ENCODE measurements at regions not wholly inside any gene's neighbourhood (a gene's known extent, or its start where the extent isn't known, plus 50 kb on each side); places are given as distances from the start of the nearest gene placed in this dataset.
"Not testable (repeated sequence)": the region's sequence is repeated elsewhere in the genome, so short reads cannot be mapped to it uniquely, and the experiment has no call there.

DNA sequence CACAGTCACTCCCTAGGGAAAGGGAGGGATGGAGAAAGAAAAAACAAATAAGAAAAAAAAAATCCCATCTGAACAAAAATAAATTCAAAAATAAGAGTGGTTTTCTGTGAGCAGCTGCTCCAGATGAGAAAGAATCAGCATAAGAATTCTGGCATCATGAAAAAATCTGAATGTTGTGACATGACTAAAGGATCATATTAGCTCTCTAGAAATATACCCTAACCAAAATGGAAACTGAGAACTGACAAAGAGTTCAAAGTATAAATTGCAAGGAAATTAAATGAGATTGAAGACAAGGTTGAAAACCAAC, 579.0 kb downstream of the UQCRFS1 start:
- ChIA-PET POLR2A (no interaction called here), CTCF (interaction anchor here (0.6 to 3.3 kb wide), 14 partner anchors 10 to 628 kb away, joined by 3 to 20 read pairs (median 4); no protein-coding TSS in a partner anchor)
- no peak overlapping the region for H3K4me3 Mint-ChIP-seq

DNA sequence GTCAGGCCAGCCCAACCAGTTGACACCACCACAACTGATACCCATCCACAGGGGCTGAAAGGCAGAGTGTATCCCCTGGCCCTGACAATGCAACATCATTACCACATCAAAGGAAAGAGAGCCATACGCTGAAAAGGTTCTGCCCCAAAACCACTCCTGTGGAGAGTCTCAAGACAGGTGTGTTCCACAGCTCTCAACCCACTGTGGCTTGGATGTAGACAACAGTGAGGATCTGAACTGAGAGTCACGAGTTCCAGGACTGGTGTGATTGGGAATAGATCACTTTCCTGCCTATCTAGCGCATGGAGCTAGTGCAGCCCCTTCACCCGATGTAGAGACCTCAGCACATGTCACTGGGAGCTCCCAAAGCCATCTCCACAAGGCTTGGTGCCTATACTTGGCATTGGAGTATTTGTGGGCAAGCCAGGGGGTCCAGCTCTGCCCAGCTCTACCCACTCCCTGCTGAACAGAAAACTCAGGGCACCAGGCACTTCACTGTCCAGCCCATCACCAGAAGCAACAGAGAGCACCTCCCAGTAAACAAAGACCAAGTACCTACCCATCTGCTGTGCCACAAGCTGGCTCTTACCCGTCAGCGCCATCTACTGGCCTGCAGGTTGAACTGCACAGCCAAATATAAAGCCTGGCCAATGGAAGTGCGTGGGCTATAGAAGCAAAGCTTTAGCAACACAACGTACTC, 579.5 kb downstream of the UQCRFS1 start:
- intact Hi-C loops (cut with DNase I, micrococcal nuclease): loop anchor here (1.0 to 5.0 kb wide), 2 partner anchors 167 to 391 kb away; no protein-coding TSS in a partner anchor
- DNase-seq (peak; percentile 74), ATAC-seq (peak; percentile 77)
- H3K4me3 Mint-ChIP-seq: no peak overlapping the region
- H3K9me3 Mint-ChIP-seq (ENCODE audit: low read depth): peaks cover 6% of the 10 kb centered on the region
- no peak overlapping the region for H3K27ac Mint-ChIP-seq
- no peaks in the 10 kb centered on the region for H3K27me3 Mint-ChIP-seq
- no peaks in the 10 kb centered on the region for H3K36me3 Mint-ChIP-seq (ENCODE audit: low read depth)
- ChIA-PET CTCF (interaction anchor here (0.6 to 3.3 kb wide), 13 partner anchors 9 to 627 kb away, joined by 3 to 20 read pairs (median 4); no protein-coding TSS in a partner anchor), POLR2A (interaction anchor here (0.5 kb wide), 1 partner anchor 1948 kb away, joined by 3 read pairs; no protein-coding TSS in a partner anchor)
- H3K4me1 Mint-ChIP-seq: no peaks in the 10 kb centered on the region

More for the DNA sequence above, 579.0 kb downstream of the UQCRFS1 start:
- H3K27me3 Mint-ChIP-seq: no peaks in the 10 kb centered on the region
- intact Hi-C loops (cut with DNase I, micrococcal nuclease): loop anchor here in 1 of 2 experiments (5.0 kb wide), 1 partner anchor 392 kb away; no protein-coding TSS in a partner anchor
- no peak overlapping the region for H3K27ac Mint-ChIP-seq
- DNase-seq (no peak), ATAC-seq (no peak)
- no peaks in the 10 kb centered on the region for H3K4me1 Mint-ChIP-seq
- H3K36me3 Mint-ChIP-seq (ENCODE audit: low read depth): no peaks in the 10 kb centered on the region
- peaks cover 5% of the 10 kb centered on the region for H3K9me3 Mint-ChIP-seq (ENCODE audit: low read depth)

DNA sequence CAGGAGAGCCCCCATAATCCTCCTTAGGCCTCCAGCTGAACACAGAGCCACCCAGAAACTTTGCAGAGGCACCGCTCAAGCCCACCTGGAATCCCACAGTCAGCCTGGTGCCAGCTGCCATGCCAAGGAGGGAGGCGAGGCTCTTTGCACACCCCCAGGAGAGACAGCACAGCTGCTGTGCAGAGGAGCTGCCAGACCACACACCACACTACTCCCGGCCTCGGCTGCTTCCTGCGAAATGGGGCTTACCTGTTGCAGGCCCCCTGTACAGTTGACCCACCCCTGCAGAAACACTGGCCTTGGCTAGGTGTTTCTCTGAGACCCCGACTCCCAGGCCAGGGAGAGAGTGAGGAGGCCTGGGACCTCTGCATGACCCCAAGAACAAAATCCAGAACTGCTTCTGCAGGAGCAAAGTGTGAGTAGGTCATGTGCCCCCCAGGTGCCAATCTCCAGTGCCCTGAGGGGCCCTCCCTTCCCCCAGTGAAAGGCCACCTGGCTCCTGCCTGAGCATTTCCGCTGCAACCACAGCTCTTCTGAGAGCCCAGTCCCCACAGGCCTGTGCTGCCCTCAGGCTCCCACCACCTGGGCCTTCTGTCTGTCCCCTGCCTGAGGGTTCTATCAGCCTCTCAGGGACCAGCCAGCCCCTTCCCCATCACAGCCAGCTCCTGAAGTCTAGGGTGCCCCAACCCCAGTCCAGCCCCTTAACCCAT, 580.4 kb downstream of the UQCRFS1 start:
- Mint-ChIP-seq H3K9me3 (ENCODE audit: low read depth) (peaks cover 12% of the 10 kb centered on the region), H3K4me1 (no peaks in the 10 kb centered on the region), H3K27ac (no peak overlapping the region), H3K27me3 (no peaks in the 10 kb centered on the region), H3K36me3 (ENCODE audit: low read depth) (no peaks in the 10 kb centered on the region), H3K4me3 (no peak overlapping the region)
- intact Hi-C loops (cut with DNase I, micrococcal nuclease): loop anchor here (1.0 to 5.0 kb wide), 2 partner anchors 166 to 390 kb away; no protein-coding TSS in a partner anchor
- ATAC-seq (no peak), DNase-seq (no peak)
- ChIA-PET CTCF (interaction anchor here (1.5 to 3.3 kb wide), 2 partner anchors 163 to 247 kb away, joined by 5 to 20 read pairs; no protein-coding TSS in a partner anchor), POLR2A (no interaction called here)

DNA sequence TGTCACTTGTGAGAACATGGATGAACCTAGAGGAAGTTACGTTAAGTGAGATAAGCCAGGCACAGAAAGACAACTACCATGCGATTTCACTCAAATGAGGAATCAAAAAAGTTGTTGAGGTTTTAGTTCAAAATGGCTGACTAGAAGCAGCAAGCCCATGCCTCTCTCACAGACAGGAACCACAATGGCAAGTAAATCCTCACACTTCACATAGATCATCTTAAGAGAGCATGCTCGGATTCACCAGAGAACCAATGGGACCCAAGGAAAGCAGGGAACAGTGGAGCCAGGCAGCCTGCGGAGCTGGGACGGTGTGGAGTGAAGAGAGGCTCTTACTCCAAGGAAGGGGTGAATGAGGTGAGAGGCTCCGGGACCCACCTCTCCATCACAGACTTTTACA, 581.0 kb downstream of the UQCRFS1 start:
- ChIA-PET CTCF (no interaction called here), POLR2A (no interaction called here)
- intact Hi-C loops (cut with DNase I, micrococcal nuclease): loop anchor here in 1 of 2 experiments (5.0 kb wide), 1 partner anchor 390 kb away; no protein-coding TSS in a partner anchor
- DNase-seq (no peak), ATAC-seq (no peak)
- H3K27ac Mint-ChIP-seq: no peak overlapping the region
- H3K36me3 Mint-ChIP-seq (ENCODE audit: low read depth): no peaks in the 10 kb centered on the region
- no peak overlapping the region for H3K4me3 Mint-ChIP-seq
- no peaks in the 10 kb centered on the region for H3K27me3 Mint-ChIP-seq
- peaks cover 12% of the 10 kb centered on the region for H3K9me3 Mint-ChIP-seq (ENCODE audit: low read depth)
- H3K4me1 Mint-ChIP-seq: no peaks in the 10 kb centered on the region

DNA sequence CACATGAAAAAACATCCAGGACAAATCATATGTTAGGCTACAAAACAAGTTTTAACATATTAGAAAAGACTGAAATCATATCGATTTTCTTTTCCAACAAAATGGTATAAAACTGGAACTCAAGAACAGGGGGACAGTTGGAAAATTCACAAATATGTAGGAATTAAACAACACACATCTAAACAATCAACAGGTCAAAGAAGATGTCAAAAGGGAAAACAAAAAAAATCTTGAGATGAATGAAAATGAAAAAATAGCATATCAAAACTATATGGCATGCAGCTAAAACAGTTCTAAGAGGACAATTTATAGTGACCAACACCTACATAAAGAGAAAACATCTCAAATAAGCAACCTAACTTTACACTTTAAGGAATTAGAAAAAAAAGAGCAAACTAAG, 585.3 kb downstream of the UQCRFS1 start:
- Mint-ChIP-seq H3K4me3 (no peak overlapping the region), H3K4me1 (no peaks in the 10 kb centered on the region), H3K9me3 (ENCODE audit: low read depth) (peaks cover 9% of the 10 kb centered on the region), H3K27ac (no peak overlapping the region), H3K36me3 (ENCODE audit: low read depth) (no peaks in the 10 kb centered on the region), H3K27me3 (no peaks in the 10 kb centered on the region)
- ChIA-PET POLR2A (no interaction called here), CTCF (no interaction called here)
- ATAC-seq (no peak), DNase-seq (no peak)
- intact Hi-C loops (cut with DNase I, micrococcal nuclease): no loop called here

DNA sequence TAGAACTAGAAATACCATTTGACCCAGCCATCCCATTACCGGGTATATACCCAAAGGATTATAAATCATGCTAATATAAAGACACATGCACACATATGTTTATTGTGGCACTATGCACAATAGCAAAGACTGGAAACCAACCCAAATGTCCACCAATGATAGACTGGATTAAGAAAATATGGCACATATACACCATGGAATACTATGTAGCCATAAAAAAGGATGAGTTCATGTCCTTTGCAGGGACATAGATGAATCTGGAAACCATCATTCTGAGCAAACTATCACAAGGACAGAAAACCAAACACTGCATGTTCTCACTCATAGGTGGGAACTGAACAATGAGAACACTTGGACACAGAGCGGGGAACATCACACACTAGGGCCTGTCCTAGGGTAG, 586.5 kb downstream of the UQCRFS1 start:
- CTCF ChIA-PET: not testable (repeated sequence)

DNA sequence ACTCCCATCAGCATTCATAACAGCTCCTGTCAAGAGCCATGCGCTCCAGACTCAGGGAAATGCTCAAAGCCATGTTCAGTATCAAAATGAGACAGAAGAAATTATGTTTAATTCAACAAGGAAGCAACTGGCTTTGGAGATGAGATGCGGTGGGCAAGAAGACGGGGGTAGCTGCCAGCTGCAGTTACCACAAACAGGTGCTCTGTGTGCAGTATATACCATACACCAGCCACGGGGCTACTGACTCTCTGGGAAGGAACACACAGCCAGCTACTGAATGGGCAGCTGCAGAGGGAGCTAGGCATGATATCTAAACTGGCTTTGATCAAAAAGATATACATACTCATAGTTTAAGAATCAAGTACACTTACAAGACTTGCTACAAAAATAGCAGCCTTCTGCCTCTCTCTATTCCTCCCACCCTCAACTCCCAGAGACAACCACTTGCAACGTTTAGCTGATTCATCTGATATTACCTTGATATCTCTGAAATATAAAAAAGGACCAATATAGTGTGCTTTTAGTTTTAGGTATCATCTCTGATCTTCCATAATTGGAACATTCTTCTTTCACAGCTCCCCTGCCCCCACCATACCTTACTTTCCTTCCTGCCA, 593.0 kb downstream of the UQCRFS1 start:
- CTCF ChIA-PET: interaction anchor here (1.1 to 1.5 kb wide), 2 partner anchors 15 to 151 kb away, joined by 3 to 6 read pairs; no protein-coding TSS in a partner anchor
- Mint-ChIP-seq H3K4me3 (no peak overlapping the region), H3K9me3 (ENCODE audit: low read depth) (peaks cover 6% of the 10 kb centered on the region), H3K36me3 (ENCODE audit: low read depth) (no peaks in the 10 kb centered on the region), H3K27ac (no peak overlapping the region), H3K4me1 (no peaks in the 10 kb centered on the region), H3K27me3 (no peaks in the 10 kb centered on the region)
- intact Hi-C loops (cut with DNase I, micrococcal nuclease): no loop called here
- no peak for ATAC-seq
- no peak for DNase-seq
- POLR2A ChIA-PET: no interaction called here

More for the DNA sequence above, 586.5 kb downstream of the UQCRFS1 start:
- H3K4me3 Mint-ChIP-seq; DNase-seq; ATAC-seq; H3K9me3 Mint-ChIP-seq (ENCODE audit: low read depth); H3K36me3 Mint-ChIP-seq (ENCODE audit: low read depth); H3K27ac Mint-ChIP-seq; H3K27me3 Mint-ChIP-seq; H3K4me1 Mint-ChIP-seq; intact Hi-C loops (cut with DNase I, micrococcal nuclease): not testable (repeated sequence)
- POLR2A ChIA-PET: interaction anchor here (0.6 kb wide), 1 partner anchor 129 kb away, joined by 3 read pairs; no protein-coding TSS in a partner anchor

DNA sequence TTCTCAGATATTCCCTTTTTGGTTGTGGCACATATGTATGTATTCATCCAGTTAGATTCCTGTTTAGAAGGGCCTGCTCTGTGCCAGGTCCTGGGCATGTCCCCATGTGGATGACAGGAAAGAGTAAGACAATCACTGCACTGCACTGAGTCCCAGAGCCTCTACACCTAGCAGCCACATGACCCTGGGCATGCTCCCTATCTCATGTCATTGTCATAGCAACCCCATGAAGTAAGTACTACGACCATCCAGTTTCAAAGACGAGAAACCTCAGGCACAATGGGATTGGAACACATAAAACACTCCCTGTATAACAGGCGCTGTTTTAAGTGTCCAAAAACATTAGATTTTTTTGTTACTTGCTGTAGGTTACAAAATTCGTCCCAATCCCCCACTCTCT, 594.4 kb downstream of the UQCRFS1 start:
- Mint-ChIP-seq H3K4me1 (no peaks in the 10 kb centered on the region), H3K27ac (no peak overlapping the region), H3K4me3 (no peak overlapping the region), H3K27me3 (no peaks in the 10 kb centered on the region), H3K9me3 (ENCODE audit: low read depth) (peaks cover 14% of the 10 kb centered on the region), H3K36me3 (ENCODE audit: low read depth) (no peaks in the 10 kb centered on the region)
- ChIA-PET CTCF (interaction anchor here (0.7 to 1.5 kb wide), 2 partner anchors 16 to 292 kb away, joined by 3 to 6 read pairs; no protein-coding TSS in a partner anchor), POLR2A (no interaction called here)
- intact Hi-C loops (cut with DNase I, micrococcal nuclease): no loop called here
- ATAC-seq: no peak
- no peak for DNase-seq

DNA sequence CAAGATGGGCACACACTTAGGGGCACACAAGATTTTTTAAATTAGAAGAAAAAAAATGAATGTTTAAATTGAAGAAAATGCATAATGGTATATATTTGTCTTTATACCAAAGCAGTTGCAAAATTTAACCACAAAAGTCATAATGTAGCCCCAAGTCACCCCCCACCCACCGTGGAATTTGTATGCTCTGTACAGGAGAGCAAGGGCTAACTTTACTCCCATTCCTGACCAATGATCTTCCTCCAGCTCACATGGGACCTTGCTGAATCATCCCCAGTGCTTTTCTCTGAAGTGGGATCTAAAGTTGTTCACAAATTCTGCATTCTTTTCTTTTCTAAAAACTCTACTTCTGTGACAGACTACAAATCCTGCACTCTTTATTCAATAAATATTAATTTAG, 597.0 kb downstream of the UQCRFS1 start:
- H3K9me3 Mint-ChIP-seq (ENCODE audit: low read depth): peaks cover 14% of the 10 kb centered on the region

DNA sequence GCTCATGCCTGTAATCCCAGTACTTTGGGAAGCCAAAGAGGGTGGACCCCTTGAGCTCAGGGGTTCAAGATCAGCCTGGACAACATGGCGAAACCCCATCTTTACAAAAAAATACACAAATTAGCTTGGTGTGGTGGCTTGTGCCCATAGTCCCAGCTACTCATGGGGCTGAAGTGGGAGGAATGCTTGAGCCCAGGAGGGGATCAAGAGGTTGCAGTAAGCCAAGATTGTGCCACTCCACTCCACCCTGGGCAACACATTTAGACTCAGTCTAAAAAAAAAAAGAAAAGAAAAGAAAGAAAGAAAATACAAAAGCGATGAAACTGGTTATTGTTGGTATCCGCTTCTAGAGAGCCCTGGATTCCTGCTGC, 597.4 kb downstream of the UQCRFS1 start:
- H3K4me3 Mint-ChIP-seq: no peak overlapping the region
- peaks cover 14% of the 10 kb centered on the region for H3K9me3 Mint-ChIP-seq (ENCODE audit: low read depth)
- ChIA-PET POLR2A (no interaction called here), CTCF (no interaction called here)
- DNase-seq (no peak), ATAC-seq (no peak)
- intact Hi-C loops (cut with DNase I, micrococcal nuclease): no loop called here
- H3K36me3 Mint-ChIP-seq (ENCODE audit: low read depth): no peaks in the 10 kb centered on the region
- H3K27me3 Mint-ChIP-seq: no peaks in the 10 kb centered on the region
- H3K27ac Mint-ChIP-seq: no peak overlapping the region
- H3K4me1 Mint-ChIP-seq: no peaks in the 10 kb centered on the region

More for the DNA sequence above, 597.0 kb downstream of the UQCRFS1 start:
- Mint-ChIP-seq H3K27me3 (no peaks in the 10 kb centered on the region), H3K27ac (no peak overlapping the region), H3K36me3 (ENCODE audit: low read depth) (no peaks in the 10 kb centered on the region), H3K4me1 (no peaks in the 10 kb centered on the region), H3K4me3 (no peak overlapping the region)
- intact Hi-C loops (cut with DNase I, micrococcal nuclease): no loop called here
- ATAC-seq: no peak
- DNase-seq: no peak
- CTCF ChIA-PET: no interaction called here
- POLR2A ChIA-PET: no interaction called here

DNA sequence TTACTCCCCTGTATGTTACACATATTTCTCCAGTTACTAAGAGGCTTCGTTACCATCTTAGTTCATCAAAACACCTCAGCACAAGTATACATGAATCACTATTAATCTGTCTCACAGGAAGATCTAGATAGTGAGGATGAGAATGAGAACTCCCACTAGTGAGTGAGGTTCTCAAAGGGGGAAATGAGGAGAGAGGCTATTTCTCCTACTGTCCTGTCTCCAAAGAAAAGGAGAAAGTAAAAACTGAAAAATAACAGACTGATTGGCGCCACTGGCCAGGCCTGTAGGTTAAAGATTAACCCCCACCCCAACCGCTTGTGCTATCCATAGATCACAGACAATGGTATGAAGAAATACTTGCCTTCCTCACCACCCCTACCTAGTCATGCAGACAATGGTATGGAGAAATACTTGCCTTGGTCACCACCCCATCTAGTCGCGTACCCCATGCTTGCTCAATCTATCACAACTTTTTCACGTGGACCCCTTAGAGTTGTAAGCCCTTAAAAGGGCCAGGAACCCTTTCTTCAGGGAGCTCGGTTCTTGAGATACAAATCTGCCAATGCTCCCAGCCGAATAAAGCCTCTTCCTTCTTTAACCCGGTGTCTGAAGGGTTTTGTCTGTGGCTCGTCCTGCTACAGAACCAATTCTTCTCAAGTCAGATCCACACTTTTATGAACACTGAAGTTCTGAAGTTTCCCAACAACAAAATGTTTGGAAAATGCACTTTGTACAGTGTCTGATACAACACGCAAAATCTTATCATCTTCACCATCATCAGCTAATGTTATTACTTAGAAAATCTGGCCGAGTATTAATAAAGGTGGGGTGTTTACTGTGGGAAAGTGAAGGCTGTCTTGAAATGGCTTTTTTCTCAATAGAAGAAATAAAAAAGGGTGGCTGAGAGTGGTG, 598.1 kb downstream of the UQCRFS1 start:
- intact Hi-C loops (cut with DNase I, micrococcal nuclease): no loop called here
- DNase-seq: no peak
- H3K9me3 Mint-ChIP-seq (ENCODE audit: low read depth): peaks cover 14% of the 10 kb centered on the region
- H3K36me3 Mint-ChIP-seq (ENCODE audit: low read depth): no peaks in the 10 kb centered on the region
- H3K4me1 Mint-ChIP-seq: no peaks in the 10 kb centered on the region
- H3K27me3 Mint-ChIP-seq: no peaks in the 10 kb centered on the region
- no peak overlapping the region for H3K27ac Mint-ChIP-seq
- ChIA-PET POLR2A (no interaction called here), CTCF (no interaction called here)
- ATAC-seq: no peak
- H3K4me3 Mint-ChIP-seq: no peak overlapping the region
